Fibroblast of skin of scalp (primary cell): ENCODE measurements at regions not wholly inside any gene's neighbourhood (a gene's known extent, or its start where the extent isn't known, plus 50 kb on each side); places are given as distances from the start of the nearest gene placed in this dataset.

Experiments
- DNase-seq: peaks from one replicate; pipeline ENCODE4 v3.0.0-alpha.2; 2013

GRCh38 chr12:4133636-4134447, 139.7 kb upstream of the CCND2 start:
- no peak for DNase-seq

GRCh38 chr12:4133029-4133428, 140.5 kb upstream of the CCND2 start:
- no peak for DNase-seq

- DNase-seq = no peak
Observed at GRCh38 chr12:4121506-4122020, 152.0 kb upstream of the CCND2 start.

- DNase-seq = no peak
Observed at GRCh38 chr12:4120316-4120917, 153.1 kb upstream of the CCND2 start.

GRCh38 chr12:4119157-4119761, 154.3 kb upstream of the CCND2 start:
- DNase-seq = no peak

- no peak for DNase-seq
Observed at GRCh38 chr12:4118601-4119156, 154.9 kb upstream of the CCND2 start.

- peak; percentile 47 for DNase-seq
Observed at GRCh38 chr12:4118017-4118510, 155.5 kb upstream of the CCND2 start.

- DNase-seq = no peak
Observed at GRCh38 chr12:4117386-4118016, 156.1 kb upstream of the CCND2 start.

GRCh38 chr12:4116251-4117111, 157.1 kb upstream of the CCND2 start:
- DNase-seq = peak; percentile 90

GRCh38 chr12:4115570-4115969, 158.0 kb upstream of the CCND2 start:
- DNase-seq = no peak

GRCh38 chr12:4114986-4115385, 158.6 kb upstream of the CCND2 start:
- DNase-seq = no peak

GRCh38 chr12:4112734-4113325, 160.7 kb upstream of the CCND2 start:
- peak; percentile 44 for DNase-seq

GRCh38 chr12:4112290-4112689, 161.3 kb upstream of the CCND2 start:
- DNase-seq = no peak

GRCh38 chr12:4111010-4111409, 162.6 kb upstream of the CCND2 start:
- DNase-seq = no peak

GRCh38 chr12:4109826-4110225, 163.7 kb upstream of the CCND2 start:
- DNase-seq = no peak

- peak; percentile 35 for DNase-seq
Observed at GRCh38 chr12:4108803-4109345, 164.7 kb upstream of the CCND2 start.

GRCh38 chr12:4107911-4108697, 165.5 kb upstream of the CCND2 start:
- no peak for DNase-seq

- peak; percentile 66 for DNase-seq
Observed at GRCh38 chr12:4107436-4107878, 166.1 kb upstream of the CCND2 start.

GRCh38 chr12:4106621-4107020, 166.9 kb upstream of the CCND2 start:
- no peak for DNase-seq

GRCh38 chr12:4104722-4105244, 168.8 kb upstream of the CCND2 start:
- DNase-seq = no peak
